Fibroblast of villous mesenchyme (primary cell): ENCODE measurements at regions not wholly inside any gene's neighbourhood (a gene's known extent, or its start where the extent isn't known, plus 50 kb on each side); places are given as distances from the start of the nearest gene placed in this dataset.

Experiments used
- DNase-seq: peaks from one replicate; pipeline ENCODE4 v3.0.0-alpha.2; 2010; ENCODE audit warnings: low read depth
- H3K4me3 ChIP-seq: 2 replicates; pipeline ENCODE4 v1.5.1; 2011; ENCODE audit warnings: low read depth, mild to moderate bottlenecking, low read length
- TF ChIP-seq, protein P1 (sequence below): IDR thresholded peaks from 2 replicates; pipeline ENCODE4 v1.5.1; 2012; ENCODE audit warnings: low read depth, mild to moderate bottlenecking, low read length; ENCODE audit not compliant: insufficient read depth

GRCh38 chr13:85698256-85698655 lies 101.0 kb downstream of the SLITRK6 start:
- DNase-seq, result no peak
- TF ChIP-seq, protein P1, sequence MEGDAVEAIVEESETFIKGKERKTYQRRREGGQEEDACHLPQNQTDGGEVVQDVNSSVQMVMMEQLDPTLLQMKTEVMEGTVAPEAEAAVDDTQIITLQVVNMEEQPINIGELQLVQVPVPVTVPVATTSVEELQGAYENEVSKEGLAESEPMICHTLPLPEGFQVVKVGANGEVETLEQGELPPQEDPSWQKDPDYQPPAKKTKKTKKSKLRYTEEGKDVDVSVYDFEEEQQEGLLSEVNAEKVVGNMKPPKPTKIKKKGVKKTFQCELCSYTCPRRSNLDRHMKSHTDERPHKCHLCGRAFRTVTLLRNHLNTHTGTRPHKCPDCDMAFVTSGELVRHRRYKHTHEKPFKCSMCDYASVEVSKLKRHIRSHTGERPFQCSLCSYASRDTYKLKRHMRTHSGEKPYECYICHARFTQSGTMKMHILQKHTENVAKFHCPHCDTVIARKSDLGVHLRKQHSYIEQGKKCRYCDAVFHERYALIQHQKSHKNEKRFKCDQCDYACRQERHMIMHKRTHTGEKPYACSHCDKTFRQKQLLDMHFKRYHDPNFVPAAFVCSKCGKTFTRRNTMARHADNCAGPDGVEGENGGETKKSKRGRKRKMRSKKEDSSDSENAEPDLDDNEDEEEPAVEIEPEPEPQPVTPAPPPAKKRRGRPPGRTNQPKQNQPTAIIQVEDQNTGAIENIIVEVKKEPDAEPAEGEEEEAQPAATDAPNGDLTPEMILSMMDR, result no peak

DNA sequence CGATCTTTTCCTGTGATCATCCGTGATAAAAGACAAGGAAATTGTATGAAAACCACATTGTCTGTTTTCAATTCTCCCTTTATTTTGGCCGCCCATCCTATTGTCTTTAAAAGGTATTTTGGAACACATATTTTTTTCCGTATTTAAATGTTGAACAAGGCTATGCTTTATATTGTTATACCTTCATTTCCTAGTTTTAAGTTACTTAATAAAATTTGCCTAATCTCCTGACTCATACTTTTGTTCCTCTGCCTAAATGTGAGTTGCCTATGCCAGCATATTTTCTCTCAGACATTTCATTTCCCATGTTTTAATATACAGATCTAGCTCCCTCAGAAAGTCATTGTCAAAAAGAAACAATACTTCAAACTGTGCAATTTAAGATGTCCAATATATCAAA lies 104.2 kb downstream of the SLITRK6 start:
- H3K4me3 ChIP-seq, result no peak overlapping the region
- DNase-seq, result no peak
- TF ChIP-seq, protein P1, result no peak

More at GRCh38 chr13:85698256-85698655, 101.0 kb downstream of the SLITRK6 start:
- no peak overlapping the region for H3K4me3 ChIP-seq

GRCh38 chr13:85693889-85694511 lies 105.2 kb downstream of the SLITRK6 start:
- no peak overlapping the region for H3K4me3 ChIP-seq
- DNase-seq, result no peak
- TF ChIP-seq, protein P1, result no peak

GRCh38 chr13:85690368-85690767 lies 108.9 kb downstream of the SLITRK6 start:
- no peak overlapping the region for H3K4me3 ChIP-seq
- TF ChIP-seq, protein P1, result no peak

GRCh38 chr13:85685436-85685835 lies 113.8 kb downstream of the SLITRK6 start:
- H3K4me3 ChIP-seq, result no peak overlapping the region
- no peak for DNase-seq

More at GRCh38 chr13:85690368-85690767, 108.9 kb downstream of the SLITRK6 start:
- DNase-seq, result no peak

GRCh38 chr13:85675151-85675907 lies 123.9 kb downstream of the SLITRK6 start:
- TF ChIP-seq, protein P1, result no peak
- H3K4me3 ChIP-seq, result no peak overlapping the region
- no peak for DNase-seq

More at GRCh38 chr13:85685436-85685835, 113.8 kb downstream of the SLITRK6 start:
- TF ChIP-seq, protein P1, result no peak
